Body of pancreas (tissue), 4 donors: ENCODE measurements at regions not wholly inside any gene's neighbourhood (a gene's known extent, or its start where the extent isn't known, plus 50 kb on each side); places are given as distances from the start of the nearest gene placed in this dataset.

ENCODE experiments used
- POLR2A ChIP-seq, 3 donors: fragments of 450-650 bp; IDR thresholded peaks; one replicate each; pipeline ENCODE4 v1.6.1; 2016; ENCODE audit warnings: antibody characterized with exemption in 3 of 3, mild to moderate bottlenecking in 2 of 3
- TF ChIP-seq, protein P1 (sequence below), 7 experiments: fragments of 450-650 bp in 4 of 7; fragments of 200-600 bp in 3 of 7; sonication (generic) in 3 of 7; IDR thresholded peaks; one replicate each; pipeline ENCODE4 v1.5.1; 2016 to 2019; ENCODE audit warnings: antibody characterized with exemption in 7 of 7

DNA sequence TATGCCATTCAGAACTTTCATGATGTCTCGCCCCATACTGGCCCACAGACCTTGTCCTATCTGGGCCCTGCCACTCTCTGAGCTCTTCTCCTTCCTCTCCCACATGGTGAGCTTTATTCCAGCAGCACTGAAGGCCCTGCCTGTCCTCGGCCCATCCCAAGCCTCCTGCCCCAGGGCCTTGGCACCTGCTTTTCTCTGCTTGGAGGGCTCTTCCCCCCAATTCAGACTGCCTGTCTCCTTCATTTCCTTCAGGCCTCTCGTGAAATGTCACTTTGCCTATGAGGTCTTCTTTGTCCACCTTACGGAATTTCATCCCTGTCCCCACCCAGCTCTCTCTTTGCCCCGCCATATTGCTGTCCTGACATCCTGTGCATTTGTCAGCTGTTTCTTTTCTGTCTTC, 191.7 kb upstream of the POU3F1 start:
- TF ChIP-seq, protein P1, sequence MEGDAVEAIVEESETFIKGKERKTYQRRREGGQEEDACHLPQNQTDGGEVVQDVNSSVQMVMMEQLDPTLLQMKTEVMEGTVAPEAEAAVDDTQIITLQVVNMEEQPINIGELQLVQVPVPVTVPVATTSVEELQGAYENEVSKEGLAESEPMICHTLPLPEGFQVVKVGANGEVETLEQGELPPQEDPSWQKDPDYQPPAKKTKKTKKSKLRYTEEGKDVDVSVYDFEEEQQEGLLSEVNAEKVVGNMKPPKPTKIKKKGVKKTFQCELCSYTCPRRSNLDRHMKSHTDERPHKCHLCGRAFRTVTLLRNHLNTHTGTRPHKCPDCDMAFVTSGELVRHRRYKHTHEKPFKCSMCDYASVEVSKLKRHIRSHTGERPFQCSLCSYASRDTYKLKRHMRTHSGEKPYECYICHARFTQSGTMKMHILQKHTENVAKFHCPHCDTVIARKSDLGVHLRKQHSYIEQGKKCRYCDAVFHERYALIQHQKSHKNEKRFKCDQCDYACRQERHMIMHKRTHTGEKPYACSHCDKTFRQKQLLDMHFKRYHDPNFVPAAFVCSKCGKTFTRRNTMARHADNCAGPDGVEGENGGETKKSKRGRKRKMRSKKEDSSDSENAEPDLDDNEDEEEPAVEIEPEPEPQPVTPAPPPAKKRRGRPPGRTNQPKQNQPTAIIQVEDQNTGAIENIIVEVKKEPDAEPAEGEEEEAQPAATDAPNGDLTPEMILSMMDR (IDR thresholded peaks at IDR 0.05) = no peak
- no peak for TF ChIP-seq POLR2A (IDR thresholded peaks at IDR 0.05)
